SK-N-SH treated with all-trans-retinoic acid at 6 μM for 48 hours (cell line): ENCODE measurements at regions not wholly inside any gene's neighbourhood (a gene's known extent, or its start where the extent isn't known, plus 50 kb on each side); places are given as distances from the start of the nearest gene placed in this dataset.

Experiments used
- ATAC-seq: fragments of 200-7000 bp; cut with Tn5 transposase; 3 replicates; pipeline ENCODE4 v1.9.1; 2020; ENCODE audit warnings: mild to moderate bottlenecking, moderate library complexity
- ARNTL ChIP-seq: fragments of 450-650 bp; formaldehyde crosslinking; IDR thresholded peaks from 2 replicates; pipeline ENCODE4 v1.5.0; 2020; ENCODE audit warnings: low read depth, mild to moderate bottlenecking, moderate library complexity, borderline replicate concordance
- CREB5 ChIP-seq: fragments of 250-450 bp; sonication (Bioruptor Pico); IDR thresholded peaks from 2 replicates; pipeline ENCODE4 v1.5.1; 2020; ENCODE audit warnings: low read depth, mild to moderate bottlenecking, moderate library complexity
- CSDC2 ChIP-seq: fragments of 250-450 bp; sonication (Bioruptor Pico); IDR thresholded peaks from 2 replicates; pipeline ENCODE4 v1.5.0; 2020; ENCODE audit warnings: mild to moderate bottlenecking, moderate library complexity
- CSRNP3 ChIP-seq: fragments of 250-450 bp; sonication (Bioruptor Pico); IDR thresholded peaks from 2 replicates; pipeline ENCODE4 v1.5.1; 2021; ENCODE audit warnings: mild to moderate bottlenecking, moderate library complexity
- ESRRG ChIP-seq: fragments of 250-450 bp; sonication (Bioruptor Pico); IDR thresholded peaks from 2 replicates; pipeline ENCODE4 v1.6.1; 2021; ENCODE audit warnings: mild to moderate bottlenecking
- GLIS3 ChIP-seq: fragments of 250-450 bp; sonication (Bioruptor Pico); IDR thresholded peaks from 2 replicates; pipeline ENCODE4 v1.5.0; 2020; ENCODE audit warnings: mild to moderate bottlenecking, moderate library complexity
- ISL1 ChIP-seq: fragments of 250-450 bp; sonication (Bioruptor Pico); IDR thresholded peaks from 2 replicates; pipeline ENCODE4 v2.1.2; 2022; ENCODE audit warnings: mild to moderate bottlenecking, moderate library complexity
- OSR1 ChIP-seq: fragments of 250-450 bp; sonication (Bioruptor Pico); IDR thresholded peaks from 2 replicates; pipeline ENCODE4 v1.8.0; 2022; ENCODE audit warnings: moderate library complexity, mild to moderate bottlenecking, inconsistent platforms
- PATZ1 ChIP-seq: fragments of 250-450 bp; sonication (Bioruptor Pico); IDR thresholded peaks from 2 replicates; pipeline ENCODE4 v1.8.0; 2020; ENCODE audit warnings: mild to moderate bottlenecking, moderate library complexity, borderline replicate concordance
- POU6F1 ChIP-seq: fragments of 250-450 bp; sonication (Bioruptor Pico); IDR thresholded peaks from 2 replicates; pipeline ENCODE4 v1.8.0; 2021; ENCODE audit warnings: low read depth, mild to moderate bottlenecking, moderate library complexity, borderline replicate concordance
- PPARA ChIP-seq: fragments of 250-450 bp; sonication (Bioruptor Pico); IDR thresholded peaks from 2 replicates; pipeline ENCODE4 v1.5.0; 2020; ENCODE audit warnings: mild to moderate bottlenecking, borderline replicate concordance
- RARB ChIP-seq: fragments of 250-450 bp; sonication (Bioruptor Pico); IDR thresholded peaks from 2 replicates; pipeline ENCODE4 v1.8.0; 2021; ENCODE audit warnings: mild to moderate bottlenecking, moderate library complexity
- TCF4 ChIP-seq: fragments of 250-450 bp; sonication (Bioruptor Pico); IDR thresholded peaks from 2 replicates; pipeline ENCODE4 v1.8.0; 2021; ENCODE audit warnings: mild to moderate bottlenecking, moderate library complexity, borderline replicate concordance
- TOX ChIP-seq: fragments of 250-450 bp; sonication (Bioruptor Pico); IDR thresholded peaks from 2 replicates; pipeline ENCODE4 v1.8.0; 2021; ENCODE audit warnings: mild to moderate bottlenecking, moderate library complexity, borderline replicate concordance
- TSHZ2 ChIP-seq: fragments of 250-450 bp; sonication (Bioruptor Pico); IDR thresholded peaks from 2 replicates; pipeline ENCODE4 v1.5.0; 2020; ENCODE audit warnings: mild to moderate bottlenecking, moderate library complexity
- ZC3H10 ChIP-seq: fragments of 250-450 bp; sonication (Bioruptor Pico); IDR thresholded peaks from 2 replicates; pipeline ENCODE4 v1.5.1; 2021; ENCODE audit warnings: mild to moderate bottlenecking, moderate library complexity
- ZFP3 ChIP-seq: fragments of 250-450 bp; sonication (Bioruptor Pico); IDR thresholded peaks from 2 replicates; pipeline ENCODE4 v1.5.0; 2020; ENCODE audit warnings: mild to moderate bottlenecking, moderate library complexity
- ZFP30 ChIP-seq: fragments of 450-650 bp; formaldehyde crosslinking; IDR thresholded peaks from 2 replicates; pipeline ENCODE4 v1.5.0; 2022; ENCODE audit warnings: mild to moderate bottlenecking, moderate library complexity
- ZNF70 ChIP-seq: fragments of 450-650 bp; formaldehyde crosslinking; IDR thresholded peaks from 2 replicates; pipeline ENCODE4 v1.5.0; 2020; ENCODE audit warnings: mild to moderate bottlenecking, moderate library complexity
- ZNF8 ChIP-seq: fragments of 450-650 bp; formaldehyde crosslinking; IDR thresholded peaks from 2 replicates; pipeline ENCODE4 v1.5.0; 2020; ENCODE audit warnings: mild to moderate bottlenecking, moderate library complexity

- no peak for ATAC-seq
Observed at GRCh38 chr15:69538379-69538778, 85.8 kb downstream of the RPLP1 start.

GRCh38 chr15:69539345-69539744 is 86.7 kb downstream of the RPLP1 start:
- no peak for ATAC-seq
- TF ChIP-seq ISL1 (no peak), TOX (no peak), ESRRG (CRISPR knock-in tag) (no peak), OSR1 (no peak), POU6F1 (no peak), GLIS3 (CRISPR knock-in tag) (no peak), PPARA (no peak), CSRNP3 (no peak), ZNF70 (CRISPR knock-in tag) (no peak), CREB5 (no peak)

More at GRCh38 chr15:69538379-69538778, 85.8 kb downstream of the RPLP1 start:
- TF ChIP-seq CSDC2 (CRISPR knock-in tag) = no peak
- TF ChIP-seq ARNTL (CRISPR knock-in tag) = no peak
- TF ChIP-seq ISL1 = no peak
- TF ChIP-seq ZC3H10 (CRISPR knock-in tag) = no peak
- TF ChIP-seq OSR1 = no peak
- TF ChIP-seq CSRNP3 = no peak
- TF ChIP-seq CREB5 = no peak
- TF ChIP-seq TOX = no peak
- no peak for TF ChIP-seq ZFP3 (CRISPR knock-in tag)
- no peak for TF ChIP-seq ZFP30 (CRISPR knock-in tag)
- TF ChIP-seq PATZ1 (CRISPR knock-in tag) = no peak
- no peak for TF ChIP-seq GLIS3 (CRISPR knock-in tag)
- no peak for TF ChIP-seq RARB (CRISPR knock-in tag)
- TF ChIP-seq ESRRG (CRISPR knock-in tag) = no peak
- no peak for TF ChIP-seq ZNF8
- TF ChIP-seq TSHZ2 (CRISPR knock-in tag) = no peak
- TF ChIP-seq TCF4 (CRISPR knock-in tag) = no peak
- TF ChIP-seq, all 23 proteins: peak for 0
